ENCODE measurements at regions not wholly inside any gene's neighbourhood (a gene's known extent, or its start where the extent isn't known, plus 50 kb on each side); places are given as distances from the start of the nearest gene placed in this dataset.
"Not testable (repeated sequence)": the region's sequence is repeated elsewhere in the genome, so short reads cannot be mapped to it uniquely, and the experiment has no call there.

DNA sequence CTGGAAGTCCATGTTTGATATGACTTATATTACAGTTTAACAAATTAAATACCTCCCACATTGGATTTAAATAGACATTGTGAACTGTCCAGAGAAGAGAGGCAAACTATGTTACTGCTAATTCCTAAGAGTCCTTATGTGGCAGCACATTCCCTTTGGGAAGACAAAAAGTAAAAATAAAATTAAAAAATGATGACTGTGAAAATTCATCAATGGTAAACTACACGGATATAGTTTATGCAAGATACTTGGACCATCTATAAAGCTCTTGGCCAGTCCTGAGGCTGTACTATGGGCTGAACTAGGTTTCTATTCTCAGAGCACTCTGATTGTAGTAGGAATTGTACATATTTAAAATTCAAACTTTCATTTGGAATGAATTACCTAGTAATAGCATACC, 206.4 kb downstream of the LRRK2 start:
- DNase-seq: no peak

DNA sequence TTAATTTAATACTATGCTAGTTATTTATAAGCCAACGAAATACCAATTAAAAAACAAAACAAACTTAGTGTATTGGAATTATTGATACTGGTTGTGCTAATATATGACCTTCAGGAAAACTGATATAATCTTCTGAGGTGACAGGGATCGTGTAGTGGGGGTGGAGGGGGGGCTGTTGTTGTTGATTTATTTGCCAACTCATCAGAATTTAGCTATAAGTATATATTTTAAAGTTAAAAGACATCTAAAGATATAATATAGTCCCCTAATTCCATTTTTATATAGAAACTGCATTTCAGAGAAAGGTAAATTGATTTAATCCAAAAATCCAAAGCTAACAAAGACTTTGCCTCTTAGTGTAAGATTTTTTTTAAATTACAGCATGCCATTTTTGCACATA, 210.5 kb downstream of the LRRK2 start:
- no peak for DNase-seq

DNA sequence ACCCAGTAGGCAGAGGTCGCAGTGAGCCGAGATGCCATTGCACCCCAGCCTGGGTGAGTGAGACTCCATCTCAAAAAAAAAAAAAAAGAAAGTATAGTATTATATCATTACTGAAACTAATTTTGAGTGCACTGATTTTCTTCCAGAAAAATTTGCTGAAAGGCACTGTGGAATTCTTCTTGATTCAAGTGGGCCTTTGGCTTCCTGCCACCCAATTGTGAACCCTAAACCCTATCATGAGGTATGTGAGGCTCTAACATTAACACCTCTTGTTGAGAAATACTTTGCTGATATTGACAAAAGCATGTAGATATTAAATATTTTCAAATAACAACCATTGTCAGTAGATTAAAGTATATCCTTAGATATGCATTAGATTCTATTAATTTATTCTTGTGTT, 211.2 kb downstream of the LRRK2 start:
- no peak for DNase-seq

DNA sequence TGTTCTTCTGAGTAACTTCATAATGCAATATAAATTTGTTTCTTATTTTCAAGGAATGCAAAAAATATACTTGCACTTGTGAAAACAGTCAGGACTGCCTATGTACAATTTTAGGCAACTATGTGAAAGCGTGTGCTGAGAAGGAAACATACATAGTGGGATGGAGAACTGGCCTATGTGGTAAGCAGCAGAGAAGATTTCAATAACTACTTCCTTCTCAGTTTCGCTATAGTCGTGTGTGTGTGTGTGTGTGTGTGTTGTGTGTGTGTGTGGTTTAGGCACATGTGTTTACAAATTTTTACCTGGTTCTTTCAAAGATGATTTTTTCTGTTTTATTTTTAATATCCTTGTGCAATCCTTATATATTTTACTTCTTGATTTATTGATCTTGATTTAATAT, 211.8 kb downstream of the LRRK2 start:
- DNase-seq: no peak

DNA sequence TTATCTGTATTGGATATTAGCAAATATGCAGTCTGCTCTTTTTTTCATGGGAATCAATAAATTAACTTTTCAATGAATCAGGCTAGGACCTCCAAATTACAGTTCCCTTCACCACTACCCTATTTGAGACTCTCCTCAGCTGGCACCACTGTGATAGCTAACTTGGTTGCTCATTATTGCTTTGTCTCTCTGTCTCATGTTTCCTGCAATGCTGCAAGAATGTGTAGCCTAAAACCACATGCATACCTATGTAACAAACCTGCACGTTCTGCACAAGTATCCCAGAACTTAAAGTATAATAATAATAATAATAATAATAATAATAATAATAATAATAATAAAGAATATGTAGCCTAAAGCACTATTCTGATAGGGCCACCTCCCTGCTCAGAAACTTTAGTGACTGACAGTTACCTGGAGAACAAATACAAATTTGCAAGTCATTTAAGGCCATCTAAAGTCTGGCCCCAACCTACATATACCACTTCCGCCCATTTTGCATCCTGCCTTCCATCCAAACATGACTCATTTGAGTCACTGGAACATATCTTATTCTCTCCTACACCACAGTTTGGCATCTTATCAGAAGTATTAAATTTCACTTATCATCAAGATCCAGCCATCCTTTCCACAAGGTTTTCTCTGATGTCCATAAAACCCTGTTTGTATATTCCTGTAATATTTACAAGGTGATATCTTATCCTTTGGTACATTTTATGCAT, 215.1 kb downstream of the LRRK2 start:
- no peak for DNase-seq

DNA sequence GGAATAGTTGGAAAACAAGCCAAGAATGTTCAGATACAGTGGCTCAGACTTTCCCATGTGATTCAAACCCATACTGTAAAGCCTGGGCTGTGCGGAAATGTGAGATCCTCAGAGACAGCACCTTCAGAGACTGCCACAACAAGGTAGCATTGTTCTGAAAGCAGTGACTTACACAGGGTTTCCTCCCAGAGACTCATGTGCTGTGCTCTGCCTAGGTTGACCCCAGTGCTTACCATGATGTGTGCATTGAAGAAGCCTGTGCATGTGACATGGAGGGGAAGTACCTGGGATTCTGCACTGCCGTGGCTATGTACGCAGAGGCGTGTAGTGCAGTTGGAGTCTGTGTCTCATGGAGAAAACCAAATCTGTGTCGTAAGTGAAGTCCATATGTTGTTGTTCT, 219.4 kb downstream of the LRRK2 start:
- no peak for DNase-seq

DNA sequence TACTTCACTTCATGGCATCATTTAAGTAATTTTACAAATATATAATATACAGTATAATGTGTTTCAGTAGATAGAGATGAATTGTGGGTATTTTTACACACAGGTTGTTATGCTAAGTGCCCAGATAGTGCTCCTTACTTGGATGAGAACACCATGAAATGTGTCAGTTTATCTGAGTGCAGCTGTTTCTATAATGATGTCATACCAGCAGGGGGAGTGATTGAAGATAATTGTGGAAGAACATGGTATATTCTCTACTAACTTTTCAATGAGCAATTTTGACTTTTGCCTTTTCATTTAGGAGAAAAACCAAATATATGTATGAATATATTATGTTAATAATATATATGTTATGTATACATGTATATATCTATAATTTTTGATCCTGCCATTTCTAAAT, 221.6 kb downstream of the LRRK2 start:
- no peak for DNase-seq

DNA sequence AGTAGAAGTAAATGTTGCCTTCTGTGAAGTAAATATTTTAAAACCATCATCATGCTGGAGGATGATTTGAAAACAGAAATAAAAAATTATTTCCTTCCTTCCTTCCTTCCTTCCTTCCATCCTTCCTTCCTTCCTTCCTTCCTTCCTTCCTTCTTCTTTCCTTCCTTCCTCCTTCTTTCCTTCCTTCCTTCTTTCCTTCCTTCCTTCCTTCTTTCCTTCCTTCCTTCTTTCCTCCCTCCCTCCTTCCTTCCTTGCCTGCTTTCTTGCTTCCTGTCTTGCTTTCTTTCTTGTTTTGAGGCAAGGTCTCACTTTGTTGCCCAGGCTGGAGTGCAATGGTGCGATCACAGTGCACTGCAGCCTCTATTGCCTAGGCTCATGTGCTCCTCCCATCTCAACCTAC, 223.7 kb downstream of the LRRK2 start:
- not testable (repeated sequence) for DNase-seq

DNA sequence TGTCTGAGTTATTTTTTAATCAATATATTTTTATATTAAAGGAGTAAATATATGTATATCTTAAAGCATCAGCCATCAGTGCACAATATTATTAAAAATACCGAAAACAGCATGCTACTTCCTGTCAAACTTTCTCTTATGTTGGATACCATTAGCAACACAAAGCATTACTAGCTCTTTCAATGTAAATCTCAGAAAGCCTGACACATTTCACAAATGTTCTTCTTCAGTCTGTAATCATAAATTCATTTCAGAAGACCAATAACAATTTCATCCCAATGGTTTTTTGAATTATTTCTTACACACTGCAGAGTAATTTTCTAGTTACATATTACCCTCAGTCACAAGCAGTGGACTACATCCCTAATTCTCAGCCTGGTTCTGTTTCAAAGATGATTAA, 226.9 kb downstream of the LRRK2 start:
- DNase-seq: no peak

DNA sequence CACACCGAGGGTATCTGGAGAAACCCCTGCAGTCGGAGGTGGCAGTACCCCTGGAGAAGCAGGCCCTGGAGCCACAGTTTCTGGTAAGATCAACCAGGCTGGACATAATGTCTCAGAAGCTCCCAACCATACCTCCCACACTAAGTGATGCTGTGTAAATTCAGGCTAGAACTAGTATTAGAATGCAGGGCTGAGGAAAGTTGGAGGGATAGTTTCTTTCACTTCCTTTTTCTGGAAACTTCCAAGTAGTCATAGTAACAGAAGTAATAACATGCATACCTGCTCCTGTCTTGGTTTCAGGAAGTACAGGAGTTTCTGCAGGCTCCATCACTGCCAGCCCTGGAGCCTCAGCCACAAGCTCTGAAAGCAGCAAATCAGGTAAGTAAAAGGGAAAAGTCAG, 228.1 kb upstream of the CNTN1 start:
- DNase-seq: no peak

DNA sequence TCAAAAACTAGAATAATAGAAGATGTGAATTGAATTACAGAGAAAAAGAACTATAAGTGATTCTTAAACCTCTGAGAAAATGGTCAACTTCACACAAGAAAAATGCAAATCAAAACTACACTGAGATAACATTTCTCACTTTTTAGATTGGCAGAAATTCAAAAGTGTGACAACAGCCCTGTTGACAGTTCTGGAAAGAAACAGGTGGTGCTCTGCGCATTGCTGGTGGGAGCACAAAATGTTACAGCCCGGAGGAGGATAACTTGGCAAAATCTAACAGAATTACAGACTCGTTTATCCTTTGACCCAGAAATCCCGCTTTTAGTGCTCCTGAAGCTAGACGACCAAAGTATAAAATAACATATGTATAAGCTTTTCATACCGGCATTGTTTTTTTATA, 222.5 kb upstream of the CNTN1 start:
- no peak for DNase-seq

DNA sequence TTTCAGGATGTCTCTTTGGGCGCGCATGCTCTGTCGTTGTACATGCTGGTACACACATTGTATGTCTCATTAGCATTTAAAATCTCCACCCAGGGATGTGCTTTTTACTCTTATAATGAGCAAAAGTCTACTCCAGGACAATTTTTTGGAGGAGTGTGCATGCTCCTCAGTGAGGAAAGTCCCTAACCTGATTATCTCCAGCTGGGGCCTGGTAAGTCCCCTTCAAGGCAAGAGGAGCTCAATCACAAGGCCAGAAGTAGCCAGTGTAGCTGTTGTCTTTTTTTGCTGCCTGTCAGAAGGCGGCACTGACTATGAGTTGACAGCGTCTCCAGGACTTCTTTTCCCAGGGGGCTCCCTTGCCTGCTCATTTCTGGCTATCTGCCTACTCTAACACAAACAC, 218.3 kb upstream of the CNTN1 start:
- no peak for DNase-seq

DNA sequence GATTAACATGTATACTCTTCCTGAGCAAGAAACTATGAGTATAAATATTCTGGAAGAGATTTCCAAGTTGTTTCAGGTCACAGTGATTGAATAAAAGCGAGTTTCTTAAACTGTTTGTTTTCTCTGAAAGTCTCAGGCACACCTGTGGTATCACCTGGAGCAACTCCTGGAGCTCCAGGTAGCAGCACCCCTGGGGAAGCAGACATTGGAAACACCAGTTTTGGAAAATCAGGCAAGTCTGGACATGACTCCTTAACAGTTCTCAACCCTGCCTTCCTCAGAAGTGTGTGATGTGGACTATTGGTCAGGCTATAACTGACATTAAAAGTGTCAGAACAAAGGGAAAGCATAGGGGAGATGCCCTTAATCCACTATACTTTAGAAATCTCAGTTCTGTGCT, 217.6 kb upstream of the CNTN1 start:
- no peak for DNase-seq

DNA sequence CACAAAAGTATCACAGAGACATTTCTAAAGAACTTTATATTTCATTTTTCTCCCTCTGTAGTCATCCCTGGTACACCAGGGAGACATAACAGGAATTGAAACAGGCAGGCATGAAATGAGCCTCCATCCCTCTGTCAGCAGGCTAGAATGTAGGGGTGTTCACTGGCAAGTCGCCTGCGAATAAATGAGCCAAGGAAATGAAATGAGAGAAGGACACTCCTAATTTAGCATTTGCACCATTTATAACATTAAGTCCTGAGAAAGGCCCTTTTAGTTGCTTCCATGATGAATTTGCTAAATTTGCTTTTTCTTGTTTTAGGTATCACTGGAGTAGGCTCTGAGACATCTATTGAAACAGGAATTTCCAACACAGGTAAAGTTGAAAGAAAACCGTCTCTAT, 192.4 kb upstream of the CNTN1 start:
- no peak for DNase-seq

DNA sequence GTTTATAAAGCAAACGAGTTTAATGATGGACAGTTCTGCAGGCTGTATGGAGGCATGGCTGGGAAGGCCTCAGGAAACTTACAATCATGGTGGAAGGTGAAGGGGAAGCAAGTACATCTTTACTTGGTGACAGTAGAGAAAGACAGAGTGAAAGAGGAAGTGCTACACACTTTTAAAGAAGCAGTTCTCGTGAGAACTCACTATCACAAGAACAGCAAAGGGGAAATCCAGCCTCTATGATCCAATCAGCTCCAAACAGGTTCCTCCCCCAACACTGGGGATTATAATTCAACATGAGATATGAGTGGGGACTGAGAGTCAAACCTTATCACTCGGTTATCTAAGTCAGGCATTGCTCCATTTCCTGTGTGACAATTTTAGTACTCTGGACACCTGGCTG, 189.9 kb upstream of the CNTN1 start:
- no peak for DNase-seq

DNA sequence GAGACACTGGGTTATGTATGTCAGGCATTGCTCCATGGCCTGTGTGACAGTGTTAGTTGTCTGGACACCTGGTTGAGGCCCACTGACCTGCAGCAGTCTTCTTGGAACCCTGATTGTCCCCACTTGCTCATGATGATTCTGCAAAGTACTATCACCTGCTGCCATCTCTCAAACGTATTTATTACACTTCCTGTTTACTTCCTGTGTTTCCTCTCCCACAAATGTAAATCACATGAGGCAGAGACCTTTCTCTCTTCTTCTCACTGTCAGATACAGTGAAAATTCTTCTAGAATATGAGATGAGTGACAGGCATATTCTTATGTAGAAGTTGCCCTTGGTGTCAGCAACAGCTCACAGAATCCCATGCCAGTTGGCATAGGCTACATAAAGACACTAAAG, 186.9 kb upstream of the CNTN1 start:
- DNase-seq: no peak

DNA sequence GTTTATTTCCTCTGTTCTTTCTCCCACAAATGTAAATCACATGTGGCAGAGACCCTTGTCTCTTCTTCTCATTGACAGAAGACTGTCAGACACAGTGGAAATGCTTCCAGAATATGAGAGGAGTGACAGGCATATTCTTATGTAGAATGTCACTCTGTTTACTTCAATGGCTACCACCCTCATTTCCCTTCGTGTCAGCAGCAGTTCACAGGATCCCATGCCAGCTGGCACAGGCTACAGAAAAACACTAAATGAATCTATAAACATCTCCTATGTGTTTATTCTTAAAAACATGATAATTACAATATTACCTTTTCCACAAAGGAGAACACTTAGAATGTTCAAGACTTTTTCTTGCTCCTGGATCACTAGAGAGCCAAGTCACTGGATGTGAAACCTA, 183.8 kb upstream of the CNTN1 start:
- DNase-seq: no peak

DNA sequence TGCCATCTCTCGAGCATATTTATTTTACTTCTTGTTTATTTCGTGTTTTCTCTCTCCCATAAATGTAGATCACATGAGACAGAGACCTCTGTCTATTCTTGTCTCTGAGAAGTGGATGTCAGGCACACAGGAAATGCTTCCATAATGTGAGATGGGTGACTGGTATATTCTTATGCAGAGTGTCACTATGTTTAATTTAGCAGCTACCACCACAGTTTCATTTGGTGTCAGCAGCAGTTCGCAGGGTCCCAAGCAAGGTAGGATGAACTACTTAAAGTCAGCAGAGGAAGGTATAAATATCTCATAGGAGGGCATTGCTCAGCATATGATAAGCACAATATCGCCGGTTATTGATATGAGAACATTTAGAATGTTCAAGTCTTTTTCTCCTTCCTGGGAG, 180.9 kb upstream of the CNTN1 start:
- no peak for DNase-seq

DNA sequence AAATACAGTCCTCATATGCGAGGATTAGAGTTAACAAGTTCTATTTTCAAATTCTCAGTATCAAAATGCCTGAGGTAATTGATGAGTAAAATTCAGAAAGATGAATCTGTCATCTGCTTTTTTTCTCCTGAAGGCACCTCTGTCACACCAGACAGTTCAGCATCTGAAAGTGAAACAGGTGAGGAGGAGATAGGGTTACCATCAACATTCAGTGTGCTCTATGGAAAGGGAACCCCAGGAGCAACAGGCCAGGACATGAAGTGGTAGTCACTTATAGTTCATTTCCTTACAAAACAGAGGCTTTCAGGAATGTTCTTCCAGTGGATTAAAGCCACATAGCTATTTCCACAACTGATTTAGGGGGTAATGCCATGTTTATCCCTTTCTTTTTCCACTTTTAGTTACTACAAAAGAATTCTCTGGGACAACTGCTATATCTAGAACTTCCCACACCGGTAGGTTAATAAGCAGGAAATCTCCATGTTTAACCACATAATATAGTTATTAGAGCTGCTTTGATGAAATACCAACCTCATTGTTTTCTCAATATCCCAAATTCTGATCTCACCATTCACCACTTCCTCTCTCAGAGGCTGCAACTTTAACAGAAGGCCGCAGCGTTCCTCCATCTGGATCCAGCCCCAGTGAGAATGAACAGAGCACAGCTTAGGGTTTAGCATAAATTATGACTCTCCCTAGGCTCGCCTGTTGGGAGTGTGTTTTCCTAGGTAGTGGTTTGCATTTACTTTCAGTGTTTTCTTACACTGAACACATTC, 177.0 kb upstream of the CNTN1 start:
- DNase-seq: no peak

DNA sequence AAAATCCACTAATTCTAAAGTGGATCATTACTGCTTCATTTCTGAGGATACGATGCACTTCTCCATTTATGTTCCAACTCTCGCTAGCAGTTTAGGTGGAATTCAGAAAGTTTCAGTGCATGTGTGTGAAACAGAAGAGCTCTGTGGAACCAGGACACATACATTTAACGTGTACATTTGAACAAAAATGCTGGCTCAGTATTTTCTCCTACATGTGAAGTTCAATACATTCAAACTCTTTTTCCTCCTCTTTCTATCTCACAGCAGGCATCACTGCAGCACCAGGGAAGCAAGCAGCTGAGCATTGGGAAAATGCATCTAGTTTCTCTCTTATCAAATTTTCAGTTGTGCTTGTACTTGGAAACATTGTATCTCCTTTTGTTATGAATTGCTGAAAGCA, 169.4 kb upstream of the CNTN1 start:
- DNase-seq: no peak

DNA sequence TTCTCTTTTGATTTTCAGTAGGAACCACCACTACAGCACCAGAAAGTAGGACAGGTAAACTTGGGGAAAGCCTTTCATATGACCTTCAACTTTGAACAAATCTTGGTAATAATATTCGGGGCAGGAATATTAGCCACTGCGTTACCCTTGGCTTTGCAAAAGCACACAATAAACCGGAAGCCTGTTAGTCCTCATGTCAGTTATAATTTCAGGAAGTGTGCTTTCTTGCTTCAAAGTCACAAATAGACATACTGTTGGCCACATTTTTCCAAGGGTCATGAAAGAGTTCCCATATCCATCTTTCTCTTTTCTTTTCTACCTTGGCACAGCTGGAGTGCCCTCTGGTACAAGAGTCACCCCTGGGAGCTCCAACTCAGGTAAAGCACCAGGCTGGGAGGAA, 167.2 kb upstream of the CNTN1 start:
- DNase-seq: no peak

DNA sequence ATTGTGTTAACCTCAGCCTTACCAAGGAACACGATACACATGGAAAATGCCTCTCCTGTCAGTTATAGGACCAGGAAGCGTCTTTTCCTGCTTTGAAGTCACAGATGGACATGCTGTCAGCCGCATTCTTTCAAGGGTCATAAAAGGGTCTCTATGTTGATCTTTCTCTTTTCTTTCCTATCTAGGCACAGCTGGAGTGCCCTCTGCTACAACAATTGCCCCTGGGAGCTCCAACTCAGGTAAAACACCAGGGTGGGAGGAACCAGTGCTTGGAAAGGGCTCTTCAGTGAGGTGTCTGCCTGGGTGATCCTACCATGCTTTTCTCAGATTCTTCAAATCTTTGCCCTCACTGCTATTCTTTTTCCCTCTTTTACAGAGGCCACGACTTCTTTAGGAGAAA, 157.4 kb upstream of the CNTN1 start:
- no peak for DNase-seq

DNA sequence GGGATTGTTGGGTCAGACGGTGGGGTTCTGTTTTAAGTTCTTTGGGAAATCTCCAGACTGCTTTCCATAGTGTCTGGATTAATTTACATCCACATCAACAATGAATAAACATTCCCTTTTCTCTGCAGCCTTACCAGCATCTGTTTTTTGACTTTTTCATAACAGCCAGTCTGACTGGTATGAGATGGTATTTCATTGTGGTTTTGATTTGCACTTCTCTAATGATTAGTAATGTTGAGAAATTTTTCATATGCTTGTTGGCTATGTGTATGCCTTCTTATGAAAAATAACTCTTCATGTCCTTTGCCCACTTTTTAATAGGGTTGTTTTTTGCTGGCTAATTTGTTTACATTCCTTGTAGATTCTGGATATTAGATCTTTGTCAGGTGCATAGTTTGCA, 140.8 kb upstream of the CNTN1 start:
- no peak for DNase-seq

DNA sequence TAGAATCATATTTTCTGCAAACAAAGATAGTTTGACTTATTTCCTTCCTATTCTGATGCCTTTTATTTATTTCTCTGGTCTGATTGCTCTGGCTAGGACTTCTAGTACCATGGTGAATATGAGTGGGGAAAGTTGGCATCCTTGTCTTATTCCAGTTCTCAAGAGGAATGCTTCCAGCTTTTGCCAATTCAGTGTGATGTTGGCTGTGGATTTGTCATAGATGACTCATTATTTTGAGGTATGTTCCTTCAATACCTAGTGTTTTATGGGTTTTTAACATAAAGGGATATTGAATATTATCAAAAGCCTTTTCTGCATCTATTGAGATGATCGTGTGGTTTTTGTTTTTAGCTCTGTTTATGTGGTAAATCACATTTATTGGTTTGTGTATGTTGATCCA, 139.4 kb upstream of the CNTN1 start:
- no peak for DNase-seq

DNA sequence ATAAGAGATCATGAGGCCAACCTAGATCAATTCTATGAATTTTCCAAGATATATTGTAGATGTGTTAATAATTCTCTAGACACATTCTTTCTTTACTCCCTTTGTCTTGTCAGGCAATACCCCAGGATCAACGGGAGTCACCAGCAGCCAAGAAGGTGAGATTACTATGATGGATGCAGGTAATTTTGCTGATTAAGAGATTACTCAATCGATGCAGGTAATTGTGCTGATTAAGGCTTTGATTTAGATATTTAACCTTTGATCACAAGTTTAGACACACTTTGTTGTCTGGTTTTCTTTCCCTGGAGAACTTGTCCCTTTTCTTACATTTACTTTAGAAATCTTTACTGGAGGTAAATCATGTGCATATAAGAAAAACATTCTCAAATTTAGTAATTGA, 134.3 kb upstream of the CNTN1 start:
- no peak for DNase-seq

All from NCI-H187 treated with DMSO at 0.1 percent for 48 hours (cell line).